Head of caudate nucleus (tissue), 42 donors: ENCODE measurements at regions not wholly inside any gene's neighbourhood (a gene's known extent, or its start where the extent isn't known, plus 50 kb on each side); places are given as distances from the start of the nearest gene placed in this dataset.

Source experiments
- DNase-seq, 42 donors: peaks; one replicate each; pipeline versions ENCODE4 v3.0.0 to v3.0.0-alpha.2; 2020 to 2021; ENCODE audit warnings: mixed read lengths in 7 of 42
- intact Hi-C: fragments of 100-400 bp; cut with DNase I; formaldehyde crosslinking; loops from one replicate; pipeline ENCODE4 v1.15.0; 2022

DNA sequence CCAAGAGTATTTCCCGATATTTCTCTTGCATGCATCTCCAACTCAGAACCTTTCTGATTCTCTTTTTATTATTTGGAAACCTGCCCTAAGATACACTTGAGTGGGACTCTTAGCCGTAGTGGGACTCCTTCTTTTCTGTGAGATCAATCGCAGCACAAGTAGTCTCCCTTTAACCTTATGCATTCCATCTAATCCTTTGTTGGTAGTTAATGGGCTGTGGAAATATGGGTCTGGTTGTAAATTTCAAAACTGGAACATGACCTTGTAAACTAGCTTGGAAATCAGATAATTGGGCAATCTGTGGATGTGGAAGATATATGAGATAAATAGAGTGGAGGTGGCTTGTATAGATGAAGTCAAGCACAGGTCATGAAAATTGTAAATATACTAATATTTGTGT is 350.0 kb downstream of the NDFIP2 start:
- DNase-seq: no peak
- intact Hi-C loops: no loop called here

DNA sequence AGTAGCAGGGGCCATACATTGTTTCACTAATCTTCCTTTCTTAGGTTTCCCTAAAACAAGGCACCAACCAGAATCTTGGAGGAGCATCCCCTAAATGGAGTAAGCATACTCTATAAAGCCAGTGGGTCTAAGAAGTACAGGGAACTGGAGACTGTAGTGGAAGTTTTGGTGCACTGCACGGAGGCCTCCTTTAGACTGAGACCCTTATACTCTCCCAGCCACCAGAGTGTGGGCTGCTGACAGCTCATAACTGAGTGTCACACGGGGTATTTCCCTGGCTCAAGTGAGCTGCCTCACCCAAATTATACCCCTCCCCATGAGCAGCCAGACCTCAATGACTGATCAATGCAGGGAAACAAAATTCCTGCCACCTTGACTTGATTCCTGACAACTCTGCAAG is 349.5 kb downstream of the NDFIP2 start:
- no peak for DNase-seq
- intact Hi-C loops: no loop called here

DNA sequence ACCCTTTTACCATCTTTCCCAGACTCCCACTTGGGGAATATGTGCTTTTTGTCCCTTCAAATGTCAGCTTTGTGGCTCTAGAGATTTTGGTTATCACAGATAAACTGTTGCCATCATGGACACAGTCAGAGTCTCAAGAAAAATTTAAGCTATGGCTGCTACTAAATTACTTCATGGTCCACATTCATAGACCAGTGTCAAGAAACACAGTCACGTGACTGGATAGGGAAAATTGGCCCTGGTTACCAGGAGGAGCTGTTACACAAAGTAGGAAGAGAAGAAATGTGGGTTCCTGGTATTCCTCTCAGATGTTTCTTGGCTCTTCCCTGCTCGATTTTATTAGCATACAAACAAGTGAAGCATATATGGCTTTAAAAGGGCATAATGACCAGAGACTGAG is 348.9 kb downstream of the NDFIP2 start:
- intact Hi-C loops: no loop called here
- no peak for DNase-seq

DNA sequence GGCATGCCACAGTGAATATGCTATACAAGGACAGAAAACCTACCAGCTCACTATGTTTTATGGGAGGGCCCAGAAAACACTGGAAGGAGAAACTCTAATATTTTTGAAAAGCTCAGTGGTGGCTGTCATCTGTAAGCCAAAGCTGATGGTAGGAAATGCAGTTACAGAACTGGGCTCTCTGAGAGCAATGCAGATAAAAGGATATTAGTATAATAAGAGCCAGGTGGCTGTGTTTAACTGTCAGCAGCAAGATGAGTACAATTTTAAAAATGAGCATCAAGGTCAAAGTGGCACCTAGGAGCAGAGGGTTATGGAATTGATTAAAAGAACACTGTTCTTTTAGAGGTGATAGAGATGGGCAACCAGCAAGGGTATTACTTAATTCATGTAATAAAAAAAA is 345.0 kb downstream of the NDFIP2 start:
- intact Hi-C loops: no loop called here
- no peak for DNase-seq

DNA sequence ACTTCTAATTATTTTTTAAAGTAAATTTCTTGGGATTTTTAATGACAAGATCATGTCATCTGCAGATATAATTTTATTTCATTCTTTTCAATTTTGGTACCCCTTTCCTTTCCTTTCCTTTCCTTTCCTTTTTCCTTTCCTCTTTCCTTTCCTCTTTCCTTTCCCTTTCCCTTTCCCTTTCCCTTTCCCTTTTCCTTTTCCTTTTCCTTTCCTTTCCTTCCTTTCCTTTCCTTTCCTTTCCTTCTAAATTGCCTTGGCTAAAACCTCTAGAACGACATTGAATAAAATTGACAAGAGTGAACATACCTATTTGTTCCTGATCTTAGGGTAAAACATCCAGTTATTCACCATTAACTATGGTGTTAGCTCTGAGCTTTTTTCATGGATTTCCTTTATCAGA is 334.1 kb downstream of the NDFIP2 start:
- intact Hi-C loops: no loop called here
- DNase-seq: no peak

DNA sequence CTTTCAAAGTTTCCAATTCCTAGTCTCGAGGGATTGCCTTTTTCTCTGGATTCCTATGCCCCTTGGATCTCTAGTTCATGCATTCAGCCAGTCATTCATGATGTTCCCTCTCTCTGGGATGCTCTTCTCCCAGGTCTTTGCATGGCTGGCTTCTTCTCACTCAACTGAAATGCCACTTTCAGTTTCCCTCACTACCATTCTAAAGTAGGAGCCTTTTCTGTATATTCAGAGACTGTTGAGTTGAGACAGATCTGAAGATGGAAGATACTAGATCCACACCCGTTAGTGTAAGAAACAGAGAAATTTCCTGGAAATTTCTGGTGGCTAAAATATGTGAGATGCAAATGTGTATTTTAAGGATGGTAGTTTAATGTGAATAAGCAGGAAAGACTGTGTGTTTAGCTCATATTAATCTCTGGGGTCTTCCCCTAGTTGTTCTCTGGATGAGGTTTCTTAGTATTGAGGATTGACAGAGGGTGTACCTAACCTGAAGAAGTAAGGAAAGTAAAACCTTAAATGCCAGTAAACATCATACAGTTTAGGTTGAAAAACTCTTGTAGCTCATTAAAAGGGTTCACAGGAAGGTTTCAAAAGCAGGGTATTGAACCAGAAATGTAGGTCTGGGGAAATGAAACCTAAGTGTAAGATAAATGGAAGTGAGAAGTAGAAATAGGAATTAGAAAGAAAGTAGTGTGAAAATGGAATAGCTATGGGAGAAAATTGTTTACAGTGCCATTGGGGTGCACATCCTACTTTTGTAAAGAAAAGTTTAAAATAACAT is 331.3 kb downstream of the NDFIP2 start:
- DNase-seq: no peak
- intact Hi-C loops: no loop called here

DNA sequence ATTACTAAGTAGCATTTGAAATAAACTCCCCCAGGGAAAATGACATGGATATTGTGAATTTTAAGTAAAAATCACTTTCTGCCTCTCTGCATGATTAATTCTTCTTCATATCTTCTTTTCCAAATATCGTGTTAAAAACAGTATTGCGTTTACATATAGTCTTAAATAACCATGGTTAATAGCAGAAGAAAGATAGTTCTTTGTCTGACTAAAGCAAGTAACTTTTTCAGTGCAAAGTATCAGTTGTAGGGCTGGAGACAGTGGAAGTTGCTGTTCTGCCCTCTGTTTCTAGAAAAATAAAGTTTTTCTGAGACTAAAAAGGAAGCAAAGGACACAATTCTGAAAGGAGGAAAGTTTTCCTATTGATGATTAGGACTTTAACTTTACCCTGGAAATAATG is 330.2 kb downstream of the NDFIP2 start:
- DNase-seq: no peak
- intact Hi-C loops: no loop called here

DNA sequence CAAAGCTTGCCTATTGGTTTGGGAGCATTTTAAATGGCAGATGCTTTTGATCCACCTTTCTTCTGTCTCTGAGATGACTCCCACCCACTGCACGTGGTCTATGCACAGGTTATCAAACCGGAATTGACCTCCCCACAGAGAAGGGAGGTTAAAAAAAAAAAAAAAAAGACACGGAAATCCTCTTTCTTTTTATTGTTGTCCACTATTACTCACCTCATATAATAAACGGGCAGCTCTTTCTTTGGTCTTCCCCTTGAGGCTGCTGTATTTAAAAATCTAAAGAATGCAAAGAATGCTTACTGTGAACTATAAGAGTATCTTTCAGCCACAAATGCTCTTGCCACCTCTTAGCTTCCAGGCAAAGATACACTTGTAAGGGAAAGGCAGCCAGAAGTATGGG is 329.7 kb downstream of the NDFIP2 start:
- DNase-seq: no peak
- intact Hi-C loops: no loop called here

DNA sequence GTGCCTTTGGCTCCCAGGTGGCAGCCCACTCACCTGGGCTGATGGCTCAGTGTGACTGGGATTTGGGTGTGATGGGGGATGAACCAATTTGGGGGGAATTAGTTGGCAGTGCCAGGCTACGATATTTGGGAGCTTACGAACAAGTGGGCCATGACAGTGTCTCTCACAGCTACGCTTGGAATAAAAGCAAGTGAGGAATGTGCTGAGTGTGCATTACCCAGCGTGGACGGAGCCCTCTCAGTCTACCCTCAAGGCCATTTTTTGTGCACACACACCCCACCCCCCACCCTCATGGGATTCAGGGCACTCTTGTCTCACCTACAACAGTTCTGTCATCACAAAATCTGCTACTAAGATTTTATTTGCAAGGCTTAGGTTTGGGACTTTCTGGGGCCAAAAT is 329.1 kb downstream of the NDFIP2 start:
- intact Hi-C loops: no loop called here

DNA sequence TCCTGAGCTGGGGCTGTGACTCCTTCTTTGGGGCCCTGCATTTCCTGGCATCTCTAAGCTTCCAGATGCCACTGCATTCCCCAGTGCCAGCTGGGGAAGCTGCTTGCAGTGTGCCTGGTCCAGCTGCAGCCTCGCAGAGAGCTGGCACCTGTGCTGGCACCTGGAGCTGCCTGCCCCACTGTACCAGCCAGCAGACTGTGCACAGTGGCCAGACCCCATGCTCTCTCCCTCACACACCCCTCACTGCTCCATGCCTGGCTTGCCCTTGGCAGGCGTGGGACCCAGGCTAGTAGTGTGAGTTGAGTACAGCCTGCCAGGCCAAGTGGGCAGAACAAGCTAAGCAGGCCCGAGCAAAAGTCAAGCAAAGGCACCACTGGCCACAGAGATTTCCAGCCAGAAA is 327.5 kb downstream of the NDFIP2 start:
- intact Hi-C loops: no loop called here
- DNase-seq: no peak

More for the DNA sequence above, 329.1 kb downstream of the NDFIP2 start:
- no peak for DNase-seq

DNA sequence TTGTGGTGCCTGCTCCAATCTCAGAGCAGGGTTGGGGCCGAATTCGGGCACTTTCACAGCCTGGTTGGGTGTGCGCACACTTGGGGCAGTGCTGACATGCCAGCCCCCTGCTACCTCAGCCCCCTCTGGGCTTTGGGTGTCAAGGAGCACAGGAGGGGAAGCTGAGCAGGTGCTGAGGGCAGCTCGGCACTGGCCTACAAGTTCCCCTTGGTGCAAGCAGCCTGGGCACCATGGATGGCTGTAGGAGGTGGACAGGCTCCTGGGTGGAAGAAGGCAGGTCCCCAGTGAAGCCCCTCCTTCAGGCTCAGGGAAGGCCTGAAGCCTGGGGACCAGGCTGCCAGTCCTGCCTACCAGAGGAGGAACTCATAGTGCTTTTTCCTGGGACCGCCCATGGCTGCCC is 326.6 kb downstream of the NDFIP2 start:
- intact Hi-C loops: no loop called here

DNA sequence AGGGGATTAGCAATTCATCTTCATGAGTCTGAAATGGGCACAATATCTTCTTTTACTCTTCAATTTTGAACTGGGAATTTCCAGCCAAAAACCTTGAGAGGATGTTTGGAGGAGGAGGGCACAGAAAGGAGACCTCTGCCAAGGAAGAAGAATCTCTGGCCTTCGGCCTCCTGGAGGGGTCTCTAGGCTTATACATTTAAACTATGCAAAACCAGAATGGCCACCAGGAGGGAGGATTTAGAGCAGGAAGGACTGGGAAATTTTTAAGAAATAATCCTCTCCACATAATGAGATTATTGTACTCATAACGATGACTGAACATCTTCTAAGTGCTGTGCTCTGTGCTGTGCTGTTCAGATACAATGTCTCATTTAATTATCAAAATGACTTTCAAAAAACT is 325.9 kb downstream of the NDFIP2 start:
- DNase-seq: no peak
- intact Hi-C loops: no loop called here

More for the DNA sequence above, 326.6 kb downstream of the NDFIP2 start:
- DNase-seq: no peak

DNA sequence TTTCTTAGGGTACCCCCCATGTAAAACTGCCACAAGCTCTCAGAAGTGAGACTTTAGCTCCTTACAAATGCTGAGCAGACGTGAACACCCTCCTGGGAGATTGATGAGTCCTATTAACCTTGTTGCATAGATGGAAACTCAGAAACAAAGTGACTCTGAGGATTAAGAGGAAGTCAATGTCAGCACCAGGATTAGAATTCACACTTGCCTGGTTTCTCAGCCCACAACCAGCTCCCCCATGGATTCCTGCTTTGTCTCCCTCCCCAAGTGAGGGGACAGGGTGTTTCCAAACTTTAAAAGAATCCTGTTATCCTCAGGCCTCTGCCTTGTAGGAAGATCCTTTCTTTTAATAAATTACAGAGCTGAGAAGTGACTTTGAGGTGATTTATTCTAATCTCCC is 324.4 kb downstream of the NDFIP2 start:
- intact Hi-C loops: no loop called here
- DNase-seq: no peak

DNA sequence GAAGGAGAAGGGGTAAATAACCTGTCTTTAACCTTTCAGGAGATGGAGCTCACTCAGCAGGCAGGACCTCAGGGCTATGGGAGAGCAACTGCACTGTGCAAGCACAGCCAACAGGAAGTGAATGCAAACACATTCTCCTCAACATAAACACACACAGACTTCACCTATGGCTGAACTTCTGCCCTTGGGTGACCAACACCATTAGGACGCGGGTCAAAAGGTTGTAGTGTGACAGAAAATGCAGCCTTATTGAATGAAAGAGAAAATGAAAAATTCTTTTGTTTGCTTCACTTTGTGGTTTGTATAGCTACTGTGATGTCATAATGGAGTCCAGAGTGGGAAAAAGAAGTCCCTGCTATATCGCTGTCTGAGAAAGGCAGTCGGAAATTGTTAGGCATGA is 323.0 kb downstream of the NDFIP2 start:
- DNase-seq: no peak
- intact Hi-C loops: no loop called here

DNA sequence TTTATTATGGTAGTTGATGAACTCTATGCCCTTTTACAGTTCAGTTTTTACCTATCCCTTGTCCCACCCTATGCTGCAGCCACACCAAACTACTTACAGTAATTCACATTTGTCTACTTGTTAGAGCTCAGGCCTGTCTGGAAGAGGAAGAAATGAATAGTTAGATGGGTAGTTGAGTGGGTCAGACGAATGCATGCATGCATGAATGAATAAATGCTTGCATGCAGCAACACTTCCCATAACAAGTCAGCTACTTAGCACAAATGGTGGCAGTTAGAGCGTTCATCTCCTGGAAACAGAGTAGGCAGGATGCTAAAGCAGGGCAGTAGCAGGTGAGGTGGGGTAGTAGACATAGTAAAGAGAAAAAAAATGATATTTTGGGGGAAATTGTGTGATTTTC is 322.3 kb downstream of the NDFIP2 start:
- DNase-seq: no peak
- intact Hi-C loops: no loop called here

DNA sequence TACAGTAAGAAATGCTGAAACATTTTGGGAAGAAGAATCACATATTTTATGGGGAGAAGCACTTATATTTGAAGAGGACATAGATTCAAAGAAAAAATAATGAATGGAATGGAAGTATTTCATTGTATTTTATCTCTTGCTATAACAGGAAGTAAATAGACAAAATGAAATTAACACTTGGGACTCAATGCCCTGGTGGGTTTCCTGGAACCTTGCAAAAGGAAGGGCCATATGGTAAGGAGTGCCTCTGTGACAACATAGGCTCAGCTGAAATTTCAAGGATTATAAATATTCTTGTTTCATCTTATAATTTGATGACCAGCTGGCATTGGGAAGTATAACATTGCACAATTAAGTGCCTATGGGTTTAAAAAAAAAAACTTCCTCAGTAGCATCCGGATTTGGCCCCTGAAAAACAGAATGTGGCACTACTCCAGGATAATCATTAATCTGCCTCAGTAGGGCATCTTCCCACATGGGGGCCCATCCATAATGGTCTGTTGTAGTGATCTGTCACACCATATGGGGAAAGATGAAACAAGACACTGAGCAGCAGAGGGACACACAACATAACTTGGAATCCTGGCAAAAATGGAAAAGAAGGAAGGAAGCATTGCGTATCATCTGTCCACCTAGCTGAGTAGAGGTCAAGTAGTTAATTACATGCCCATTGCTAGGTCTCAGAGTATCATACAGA is 321.6 kb downstream of the NDFIP2 start:
- DNase-seq: no peak
- intact Hi-C loops: no loop called here

DNA sequence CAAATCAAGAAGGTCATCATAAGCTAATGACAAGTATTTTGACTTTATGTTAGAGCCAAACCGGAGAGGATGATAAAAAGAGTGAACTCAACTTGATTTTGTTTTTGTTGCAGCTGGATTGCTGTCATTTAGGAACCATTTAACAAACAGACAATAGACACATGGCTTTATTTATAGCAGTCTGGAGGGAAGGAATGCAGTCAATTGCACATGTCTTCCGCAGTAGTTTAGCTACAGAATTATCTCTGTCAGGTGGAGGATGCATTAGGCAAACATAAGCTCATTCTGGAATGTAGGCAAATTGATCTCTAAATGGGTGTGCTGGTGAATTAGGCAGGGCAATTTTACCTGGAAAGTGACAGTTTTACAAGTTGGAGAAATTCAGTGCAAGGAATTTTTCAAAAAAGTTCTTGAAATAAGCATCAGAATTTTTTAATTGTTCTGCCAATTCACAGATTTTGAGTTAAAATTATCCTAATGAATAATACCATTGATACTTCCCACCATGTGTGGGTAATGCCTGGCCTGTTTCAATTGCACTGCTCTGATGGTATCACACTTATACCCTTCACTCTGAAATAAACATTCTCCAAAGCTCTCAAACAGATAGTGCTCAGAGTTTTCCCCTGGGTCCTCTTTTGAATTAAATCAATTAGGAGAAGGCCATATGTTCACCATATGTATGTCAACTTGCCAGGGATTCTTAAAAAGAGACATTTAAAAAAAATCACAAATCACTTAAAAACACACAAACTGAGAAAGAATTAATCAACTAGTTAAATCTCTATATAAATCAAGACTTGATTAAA is 318.3 kb downstream of the NDFIP2 start:
- no peak for DNase-seq
- intact Hi-C loops: no loop called here

DNA sequence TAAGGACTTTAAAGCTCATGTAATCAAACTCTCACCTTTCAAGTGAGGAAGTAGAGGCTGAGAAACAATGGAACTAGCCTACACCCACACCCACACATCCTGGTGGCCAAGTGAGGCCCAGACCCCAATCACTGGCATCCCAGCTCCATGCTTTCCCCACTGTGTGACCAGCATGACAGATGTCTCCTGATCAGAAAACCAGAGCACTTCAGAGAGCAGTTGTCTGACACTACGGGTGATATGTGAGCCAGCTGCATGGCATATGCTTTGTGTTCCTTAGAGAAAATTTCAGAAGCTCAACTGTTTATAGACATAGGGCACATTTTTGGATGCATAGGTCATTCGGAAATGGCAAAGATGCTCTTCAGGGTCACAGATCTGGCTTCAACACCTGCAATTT is 315.2 kb downstream of the NDFIP2 start:
- intact Hi-C loops: no loop called here
- DNase-seq: no peak

DNA sequence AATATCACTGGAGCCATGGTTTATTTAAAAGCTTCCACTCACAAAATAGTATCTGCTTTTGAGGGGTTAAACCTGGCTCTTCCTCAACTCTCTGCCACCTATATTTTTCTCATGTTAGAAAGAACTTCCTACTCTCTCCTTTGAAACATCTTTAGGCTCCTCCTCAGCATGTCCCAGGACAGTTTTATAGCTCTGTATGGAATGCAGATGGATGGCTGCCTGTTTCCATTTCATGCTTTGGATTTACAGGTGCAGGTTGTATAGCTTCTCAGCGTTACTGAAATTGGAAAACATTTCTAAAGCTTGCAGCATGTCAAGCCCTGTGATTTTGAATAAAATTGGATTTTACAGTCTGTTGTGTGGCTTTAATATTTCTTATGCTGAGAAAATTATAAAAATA is 314.0 kb downstream of the NDFIP2 start:
- intact Hi-C loops: no loop called here

DNA sequence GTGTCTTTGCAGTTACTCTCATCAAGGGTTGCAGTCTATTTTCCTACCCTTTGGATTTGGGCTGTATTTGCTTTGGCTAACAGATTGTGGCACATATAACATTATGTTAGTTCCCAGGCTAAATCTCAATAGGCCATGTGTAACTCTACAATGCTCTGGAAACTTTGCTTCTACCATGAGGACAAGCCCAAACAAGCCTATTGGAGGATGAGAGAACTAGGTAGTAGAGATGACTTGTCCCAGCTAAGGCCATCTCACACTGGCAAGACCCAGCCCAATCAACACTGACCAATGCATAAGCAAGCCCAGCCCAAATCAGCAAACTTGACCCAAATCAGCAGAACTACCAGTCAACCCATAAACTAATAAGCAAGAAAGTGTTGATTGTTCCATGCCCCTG is 311.8 kb downstream of the NDFIP2 start:
- intact Hi-C loops: no loop called here
- no peak for DNase-seq

More for the DNA sequence above, 314.0 kb downstream of the NDFIP2 start:
- DNase-seq: no peak
